GM03348 (cell line): ENCODE measurements at regions not wholly inside any gene's neighbourhood (a gene's known extent, or its start where the extent isn't known, plus 50 kb on each side); places are given as distances from the start of the nearest gene placed in this dataset.

Source experiments
- DNase-seq: peaks from one replicate; pipeline ENCODE4 v3.0.0; 2012; ENCODE audit warnings: low spot score

GRCh38 chr11:128328955-128329551 is 258.3 kb downstream of the ETS1 start:
- DNase-seq, result no peak

GRCh38 chr11:128327274-128327673 is 260.1 kb downstream of the ETS1 start:
- DNase-seq, result no peak

- DNase-seq, result no peak
These were observed 260.6 kb downstream of the ETS1 start for GRCh38 chr11:128326791-128327190.

- DNase-seq, result no peak
These were observed 262.7 kb downstream of the ETS1 start for GRCh38 chr11:128324531-128325141.

- no peak for DNase-seq
These were observed 263.3 kb downstream of the ETS1 start for GRCh38 chr11:128324051-128324481.

GRCh38 chr11:128323381-128323780 is 264.0 kb downstream of the ETS1 start:
- DNase-seq, result peak; percentile 59

GRCh38 chr11:128318856-128319474 is 268.4 kb downstream of the ETS1 start:
- DNase-seq, result no peak

GRCh38 chr11:128316541-128317227 is 270.7 kb downstream of the ETS1 start:
- no peak for DNase-seq

GRCh38 chr11:128315933-128316332 is 271.4 kb downstream of the ETS1 start:
- DNase-seq, result no peak

- DNase-seq, result no peak
These were observed 273.4 kb downstream of the ETS1 start for GRCh38 chr11:128313931-128314330.

GRCh38 chr11:128311742-128312719 is 275.3 kb downstream of the ETS1 start:
- no peak for DNase-seq

- no peak for DNase-seq
These were observed 276.5 kb downstream of the ETS1 start for GRCh38 chr11:128310676-128311445.

- no peak for DNase-seq
These were observed 277.4 kb downstream of the ETS1 start for GRCh38 chr11:128310005-128310404.

GRCh38 chr11:128308794-128309193 is 278.6 kb downstream of the ETS1 start:
- no peak for DNase-seq

GRCh38 chr11:128305588-128305987 is 281.8 kb downstream of the ETS1 start:
- DNase-seq, result no peak

- DNase-seq, result no peak
These were observed 282.5 kb downstream of the ETS1 start for GRCh38 chr11:128304666-128305485.

- DNase-seq, result no peak
These were observed 283.2 kb downstream of the ETS1 start for GRCh38 chr11:128304116-128304515.

- no peak for DNase-seq
These were observed 284.0 kb downstream of the ETS1 start for GRCh38 chr11:128303383-128303782.

- DNase-seq, result no peak
These were observed 284.8 kb downstream of the ETS1 start for GRCh38 chr11:128302425-128303186.
